OCI-LY1 (cell line): ENCODE measurements at regions not wholly inside any gene's neighbourhood (a gene's known extent, or its start where the extent isn't known, plus 50 kb on each side); places are given as distances from the start of the nearest gene placed in this dataset.

ENCODE experiments used
- EZH2 ChIP-seq: fragments of 200-600 bp; sonication (generic), shearing (Covaris generic); IDR thresholded peaks from 2 replicates; pipeline ENCODE4 v1.8.0; 2017; ENCODE audit warnings: borderline replicate concordance, mixed run types, mild to moderate bottlenecking, antibody characterized with exemption, low read length, moderate library complexity, mixed read lengths
- TF ChIP-seq, protein P1 (sequence below): fragments of 200-600 bp; sonication (generic), shearing (Covaris generic); IDR thresholded peaks from 2 replicates; pipeline ENCODE4 v1.5.1; 2017; ENCODE audit warnings: mild to moderate bottlenecking, antibody characterized with exemption, low read length, moderate library complexity, mixed read lengths

DNA sequence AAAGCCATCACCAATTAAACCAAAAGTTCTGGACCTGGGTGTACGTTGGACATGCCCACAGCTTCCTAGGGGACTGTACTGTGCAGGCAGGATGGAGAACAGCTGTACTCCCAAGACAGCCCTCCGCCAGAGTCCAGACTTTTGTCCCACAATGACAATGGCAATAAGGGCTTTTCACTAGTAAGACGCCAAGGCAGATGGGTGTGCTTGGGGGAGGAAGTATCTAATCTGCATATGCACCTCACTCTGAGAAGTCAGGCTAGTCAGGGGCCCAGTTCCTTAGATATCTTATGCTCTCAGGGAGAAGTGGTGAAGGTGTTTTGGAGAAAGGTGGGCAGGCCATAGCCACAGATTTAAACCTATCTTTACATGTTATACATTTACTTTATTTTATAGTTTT lies 85.1 kb upstream of the USP47 start:
- TF ChIP-seq, protein P1, sequence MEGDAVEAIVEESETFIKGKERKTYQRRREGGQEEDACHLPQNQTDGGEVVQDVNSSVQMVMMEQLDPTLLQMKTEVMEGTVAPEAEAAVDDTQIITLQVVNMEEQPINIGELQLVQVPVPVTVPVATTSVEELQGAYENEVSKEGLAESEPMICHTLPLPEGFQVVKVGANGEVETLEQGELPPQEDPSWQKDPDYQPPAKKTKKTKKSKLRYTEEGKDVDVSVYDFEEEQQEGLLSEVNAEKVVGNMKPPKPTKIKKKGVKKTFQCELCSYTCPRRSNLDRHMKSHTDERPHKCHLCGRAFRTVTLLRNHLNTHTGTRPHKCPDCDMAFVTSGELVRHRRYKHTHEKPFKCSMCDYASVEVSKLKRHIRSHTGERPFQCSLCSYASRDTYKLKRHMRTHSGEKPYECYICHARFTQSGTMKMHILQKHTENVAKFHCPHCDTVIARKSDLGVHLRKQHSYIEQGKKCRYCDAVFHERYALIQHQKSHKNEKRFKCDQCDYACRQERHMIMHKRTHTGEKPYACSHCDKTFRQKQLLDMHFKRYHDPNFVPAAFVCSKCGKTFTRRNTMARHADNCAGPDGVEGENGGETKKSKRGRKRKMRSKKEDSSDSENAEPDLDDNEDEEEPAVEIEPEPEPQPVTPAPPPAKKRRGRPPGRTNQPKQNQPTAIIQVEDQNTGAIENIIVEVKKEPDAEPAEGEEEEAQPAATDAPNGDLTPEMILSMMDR = no peak
- TF ChIP-seq EZH2 = no peak
